IMR-90 (cell line): ENCODE measurements at regions not wholly inside any gene's neighbourhood (a gene's known extent, or its start where the extent isn't known, plus 50 kb on each side); places are given as distances from the start of the nearest gene placed in this dataset.

Experiments used
- ATAC-seq: fragments of 200-7000 bp; cut with Tn5 transposase; 2 replicates; pipeline ENCODE4 v1.9.1; 2020; ENCODE audit warnings: low read depth, mild to moderate bottlenecking, moderate library complexity
- BruUV-seq: library from RNA; stranded (reverse); fragments of 400-500 nt; replicated peaks from 2 replicates; lab custom pipeline; 2021; lab: Mats Ljungman, UMichigan
- CTCF ChIA-PET: fragments of 300-600 bp; formaldehyde crosslinking; extraction: SDS; loops from one replicate; lab custom pipeline; 2021; ENCODE audit warnings: antibody characterized with exemption; lab: Yijun Ruan, JAX
- POLR2A ChIA-PET: fragments of 300-600 bp; sonication (Branson Sonifier 250); formaldehyde crosslinking; loops from one replicate; lab custom pipeline; 2022; ENCODE audit warnings: antibody characterized with exemption; ENCODE audit not compliant: unreplicated experiment; lab: Charles Lee
- DNase-seq: peaks from one replicate; pipeline ENCODE4 v3.0.0; 2013
- H2AFZ ChIP-seq: replicated peaks from 2 replicates; pipeline ENCODE3; 2013; ENCODE audit warnings: low read length, mild to moderate bottlenecking; ENCODE audit not compliant: poor library complexity
- H2AK5ac ChIP-seq: 2 replicates; pipeline ENCODE4 v1.6.1; 2013; ENCODE audit warnings: low read depth, low read length, inconsistent platforms
- H2AK9ac ChIP-seq: replicated peaks from 2 replicates; pipeline ENCODE3; 2013; ENCODE audit warnings: mild to moderate bottlenecking, low read depth, low read length, moderate library complexity; ENCODE audit not compliant: poor library complexity
- H2BK120ac ChIP-seq: 2 replicates; pipeline ENCODE4 v1.6.1; 2013; ENCODE audit warnings: low read depth, low read length, inconsistent platforms
- H2BK15ac ChIP-seq: 3 replicates; pipeline ENCODE4 v1.6.1; 2013; ENCODE audit warnings: low read depth, low read length, inconsistent platforms
- H2BK20ac ChIP-seq: 2 replicates; pipeline ENCODE4 v1.6.1; 2013; ENCODE audit warnings: low read depth, mild to moderate bottlenecking, inconsistent platforms, low read length, moderate library complexity
- H2BK5ac ChIP-seq: 2 replicates; pipeline ENCODE4 v1.6.1; 2013; ENCODE audit warnings: mild to moderate bottlenecking, low read depth, low read length, inconsistent platforms; ENCODE audit not compliant: poor library complexity, severe bottlenecking
- H3K14ac ChIP-seq: replicated peaks from 2 replicates; pipeline ENCODE4 v1.6.1; 2013; ENCODE audit warnings: low read depth, low read length, inconsistent platforms
- H3K18ac ChIP-seq: 2 replicates; pipeline ENCODE4 v1.6.1; 2013; ENCODE audit warnings: low read depth, low read length, control low read depth
- H3K23ac ChIP-seq: 2 replicates; pipeline ENCODE4 v1.6.1; 2013; ENCODE audit warnings: low read depth, low read length, inconsistent platforms
- H3K27ac ChIP-seq: 2 replicates; pipeline ENCODE4 v1.5.1; 2013; ENCODE audit warnings: mild to moderate bottlenecking, control low read depth, low read length; ENCODE audit not compliant: insufficient read depth
- H3K27me3 ChIP-seq: 2 replicates; pipeline ENCODE4 v1.6.1; 2013; ENCODE audit warnings: low read length; ENCODE audit not compliant: control insufficient read depth, insufficient read depth
- H3K36me3 ChIP-seq: 2 replicates; pipeline ENCODE4 v1.6.1; 2013; ENCODE audit warnings: low read length, mixed read lengths; ENCODE audit not compliant: control insufficient read depth, insufficient read depth
- H3K4ac ChIP-seq: 2 replicates; pipeline ENCODE4 v1.6.1; 2013; ENCODE audit warnings: low read depth, low read length, inconsistent platforms
- H3K4me1 ChIP-seq: 2 replicates; pipeline ENCODE4 v1.6.1; 2013; ENCODE audit warnings: low read length, mixed read lengths; ENCODE audit not compliant: control insufficient read depth, insufficient read depth
- H3K4me2 ChIP-seq: 2 replicates; pipeline ENCODE4 v1.6.1; 2013; ENCODE audit warnings: low read depth, mild to moderate bottlenecking, control low read depth, low read length, moderate library complexity
- H3K4me3 ChIP-seq: 2 replicates; pipeline ENCODE4 v1.5.1; 2013; ENCODE audit warnings: low read depth, mild to moderate bottlenecking, control low read depth, low read length, moderate library complexity; ENCODE audit not compliant: insufficient read depth
- H3K56ac ChIP-seq: 2 replicates; pipeline ENCODE4 v1.6.1; 2013; ENCODE audit warnings: low read length, inconsistent platforms; ENCODE audit not compliant: insufficient read depth; ENCODE audit errors: extremely low read depth
- H3K79me1 ChIP-seq, 2 experiments: 2 replicates each; pipeline ENCODE4 v1.6.1; 2013; ENCODE audit warnings: low read length in 2 of 2, inconsistent platforms in 1 of 2, low read depth in 1 of 2
- H3K9ac ChIP-seq: 2 replicates; pipeline ENCODE4 v1.6.1; 2013; ENCODE audit warnings: low read depth, low read length, control low read depth
- H3K9me1 ChIP-seq: 2 replicates; pipeline ENCODE4 v1.6.1; 2013; ENCODE audit warnings: low read length, inconsistent platforms; ENCODE audit not compliant: insufficient read depth
- H3K9me3 ChIP-seq: 2 replicates; pipeline ENCODE4 v1.6.1; 2013; ENCODE audit warnings: low read length; ENCODE audit not compliant: control insufficient read depth, insufficient read depth
- H4K20me1 ChIP-seq: 2 replicates; pipeline ENCODE4 v1.6.1; 2013; ENCODE audit warnings: low read length, inconsistent platforms; ENCODE audit not compliant: insufficient read depth
- H4K5ac ChIP-seq: 2 replicates; pipeline ENCODE4 v1.6.1; 2013; ENCODE audit warnings: mild to moderate bottlenecking, low read depth, low read length, control low read depth
- H4K8ac ChIP-seq, 2 experiments: 2 replicates each; pipeline ENCODE4 v1.6.1; 2013; ENCODE audit warnings: low read depth in 2 of 2, low read length in 2 of 2, control low read depth in 1 of 2, inconsistent platforms in 1 of 2
- H4K91ac ChIP-seq: 2 replicates; pipeline ENCODE4 v1.6.1; 2013; ENCODE audit warnings: low read depth, low read length, inconsistent platforms; ENCODE audit not compliant: insufficient read depth
- BHLHE40 ChIP-seq: fragments of 150-350 bp; IDR thresholded peaks from 2 replicates; pipeline ENCODE4 v1.6.1; 2016; ENCODE audit warnings: mild to moderate bottlenecking, low read depth, low read length
- CHD1 ChIP-seq: IDR thresholded peaks from 2 replicates; pipeline ENCODE4 v1.6.1; 2012; ENCODE audit warnings: low read depth, low read length, improper control_type of control experiment
- MAZ ChIP-seq: IDR thresholded peaks from 2 replicates; pipeline ENCODE4 v1.6.1; 2012; ENCODE audit warnings: low read depth, mild to moderate bottlenecking, low read length, improper control_type of control experiment, moderate library complexity, borderline replicate concordance
- NFE2L2 ChIP-seq: fragments of 150-350 bp; IDR thresholded peaks from 2 replicates; pipeline ENCODE4 v1.6.1; 2016; ENCODE audit warnings: low read depth, mild to moderate bottlenecking, low read length
- WGBS, 2 experiments: methylation state at CpG; one replicate each; pipeline versions ENCODE4 v1.1.5 to v1.1.7; 2013; ENCODE audit warnings: missing lambda C conversion rate in 2 of 2; ENCODE audit not compliant: insufficient read length in 1 of 2; ENCODE audit errors: extremely low coverage in 2 of 2; 5-methylcytosine and 5-hydroxymethylcytosine counted together
- dilution Hi-C: fragments of 300-500 bp; cut with HindIII; formaldehyde crosslinking; loops from one replicate; pipeline ENCODE4 v1.14.3; 2018; ENCODE audit warnings: low sequenced_read_pairs; ENCODE audit not compliant: unreplicated experiment
- in situ Hi-C: fragments of 300-500 bp; cut with MboI; formaldehyde crosslinking; loops from 3 replicates; pipeline ENCODE4 v1.14.3; 2019; ENCODE audit warnings: low sequenced_read_pairs, inconsistent platforms, mixed read lengths
- intact Hi-C: fragments of 100-400 bp; cut with micrococcal nuclease; formaldehyde crosslinking; loops from 2 replicates; pipeline ENCODE4 v1.10.0; 2022

DNA sequence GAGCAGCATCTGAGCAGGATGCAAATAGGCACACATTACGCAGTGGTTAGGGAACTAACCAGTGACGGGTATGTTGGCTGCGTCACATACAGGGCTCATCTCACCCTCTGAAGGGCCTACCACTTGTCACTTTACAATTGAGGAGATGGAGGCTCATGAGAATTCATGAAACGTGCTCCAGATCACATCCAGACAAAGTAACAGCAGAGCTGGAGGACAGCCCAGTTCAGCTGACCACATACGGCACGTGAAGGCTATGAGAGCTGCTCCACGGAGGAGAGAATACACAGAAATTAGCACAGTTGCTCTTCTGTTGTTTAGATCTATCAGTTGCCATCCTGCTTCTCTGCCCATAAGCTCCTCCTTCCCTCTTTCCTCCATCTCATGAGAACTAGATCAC, 78.4 kb downstream of the FAM9B start:
- no peak overlapping the region for H2AFZ ChIP-seq
- H3K27me3 ChIP-seq: peaks cover 4% of the 10 kb centered on the region; the same call in 1 of the 2 replicates
- no peak overlapping the region for H2BK15ac ChIP-seq
- WGBS, 2 experiments: 40% methylated on average over 1 of the region's 7 CpGs; no CpG with 5 or more reads in 1 of the 2 experiments
- no peaks in the 10 kb centered on the region for H3K9me1 ChIP-seq
- H2AK9ac ChIP-seq: no peak overlapping the region
- intact Hi-C loops (no loop called here), in situ Hi-C loops (loop anchor here (25.0 kb wide), 1 partner anchor 507 kb away; the partner anchor contains the start of gene TBL1X), dilution Hi-C loops (no loop called here)
- H3K9me3 ChIP-seq: no peaks in the 10 kb centered on the region
- no peaks in the 10 kb centered on the region for H3K36me3 ChIP-seq
- H4K91ac ChIP-seq: no peak overlapping the region
- H3K79me1 ChIP-seq: no peaks in the 10 kb centered on the region
- no peak overlapping the region for H3K27ac ChIP-seq
- H3K9ac ChIP-seq: no peak overlapping the region
- no peak overlapping the region for H2BK120ac ChIP-seq
- H4K8ac ChIP-seq: no peak overlapping the region
- H3K14ac ChIP-seq: no peak overlapping the region
- H2AK5ac ChIP-seq: no peak overlapping the region
- H2BK20ac ChIP-seq: no peak overlapping the region
- H3K4ac ChIP-seq: no peak overlapping the region
- H3K23ac ChIP-seq: no peak overlapping the region
- H3K4me2 ChIP-seq: no peak overlapping the region
- POLR2A ChIA-PET: no interaction called here
- ATAC-seq (no peak), DNase-seq (no peak)
- no TSS peak for BruUV-seq
- H3K4me1 ChIP-seq: no peaks in the 10 kb centered on the region
- CTCF ChIA-PET: no interaction called here
- no peak overlapping the region for H3K18ac ChIP-seq
- H3K4me3 ChIP-seq: no peak overlapping the region
- H2BK5ac ChIP-seq: no peak overlapping the region
- H3K56ac ChIP-seq: no peak overlapping the region
- TF ChIP-seq NFE2L2 (no peak), MAZ (no peak), CHD1 (no peak), BHLHE40 (peak; percentile 8; the same call in 1 of the 2 replicates)
- H4K5ac ChIP-seq: no peak overlapping the region
- no peaks in the 10 kb centered on the region for H4K20me1 ChIP-seq
